ENCODE measurements at regions not wholly inside any gene's neighbourhood (a gene's known extent, or its start where the extent isn't known, plus 50 kb on each side); places are given as distances from the start of the nearest gene placed in this dataset.

- Histone ChIP-seq H3K27me3 (ENCODE audit: control insufficient read depth in 2 of 2, insufficient read depth in 2 of 2, low read length in 2 of 2) (no peaks in the 10 kb centered on the region), H3K9ac (ENCODE audit: insufficient read depth, low read length, poor library complexity, severe bottlenecking) (no peak overlapping the region), H3K36me3 (replicated peaks in 1 of 2; ENCODE audit: control insufficient read depth in 1 of 2, insufficient read depth in 2 of 2, low read length in 2 of 2) (no peaks in the 10 kb centered on the region), H3K4me2 (replicated peaks; ENCODE audit: extremely low read depth, low read length, poor library complexity, severe bottlenecking) (no peak overlapping the region), H4K20me1 (ENCODE audit: insufficient read depth, low read length) (no peaks in the 10 kb centered on the region), H3K9me3 (replicated peaks in 1 of 2; ENCODE audit: control insufficient read depth in 1 of 2, insufficient read depth in 1 of 2, low read length in 2 of 2) (no peaks in the 10 kb centered on the region), H2AFZ (ENCODE audit: insufficient read depth, low read depth, low read length, poor library complexity, severe bottlenecking) (no peak overlapping the region), H3K27ac (ENCODE audit: low read depth in 1 of 2, low read length in 2 of 2) (no peak overlapping the region), H3K79me2 (ENCODE audit: insufficient read depth, low read length) (no peaks in the 10 kb centered on the region), H3K4me3 (replicated peaks in 1 of 3; ENCODE audit: low read depth in 2 of 3, low read length in 3 of 3) (no peak overlapping the region), H3K4me1 (ENCODE audit: control insufficient read depth in 1 of 2, insufficient read depth in 2 of 2, low read length in 2 of 2) (peaks cover 0 to 6% of the 10 kb centered on the region in 2 donors)
- no peak for DNase-seq
- H3K27ac Mint-ChIP-seq: no peak overlapping the region
- no peak overlapping the region for H3K4me3 Mint-ChIP-seq
- H3K36me3 Mint-ChIP-seq: no peaks in the 10 kb centered on the region
- no peaks in the 10 kb centered on the region for H3K9me3 Mint-ChIP-seq
- H3K4me1 Mint-ChIP-seq: peaks cover 11% of the 10 kb centered on the region
- TF ChIP-seq CTCF (IDR thresholded peaks at IDR 0.05): no peak
- 93% methylated on average over 9 of the region's 11 CpGs for WGBS (ENCODE audit: insufficient coverage)
- H3K27me3 Mint-ChIP-seq (ENCODE audit: low read depth in 3 of 3): peaks cover 0 to 5% (median 0%) of the 10 kb centered on the region in 3 donors
- intact Hi-C loops (cut with micrococcal nuclease): no loop called here
Measured at GRCh38 chr1:201731142-201731541, 97.8 kb upstream of the IPO9 start.

GRCh38 chr1:201731592-201731991 lies 97.4 kb upstream of the IPO9 start:
- H3K4me3 Mint-ChIP-seq: no peak overlapping the region
- peaks cover 0 to 6% of the 10 kb centered on the region in 2 donors for H3K4me1 ChIP-seq (ENCODE audit: control insufficient read depth in 1 of 2, insufficient read depth in 2 of 2, low read length in 2 of 2)
- no peak overlapping the region for H2AFZ ChIP-seq (ENCODE audit: insufficient read depth, low read depth, low read length, poor library complexity, severe bottlenecking)
- no peaks in the 10 kb centered on the region for H4K20me1 ChIP-seq (ENCODE audit: insufficient read depth, low read length)
- intact Hi-C loops (cut with micrococcal nuclease): no loop called here
- H3K9ac ChIP-seq (ENCODE audit: insufficient read depth, low read length, poor library complexity, severe bottlenecking): no peak overlapping the region
- DNase-seq: no peak
- no peaks in the 10 kb centered on the region for H3K9me3 ChIP-seq (replicated peaks in 1 of 2; ENCODE audit: control insufficient read depth in 1 of 2, insufficient read depth in 1 of 2, low read length in 2 of 2)
- no peaks in the 10 kb centered on the region for H3K27me3 ChIP-seq (ENCODE audit: control insufficient read depth in 2 of 2, insufficient read depth in 2 of 2, low read length in 2 of 2)
- no peak overlapping the region for H3K27ac ChIP-seq (ENCODE audit: low read depth in 1 of 2, low read length in 2 of 2)
- WGBS (ENCODE audit: insufficient coverage): 100% methylated on average over 1 of the region's 1 CpG
- no peak overlapping the region for H3K27ac Mint-ChIP-seq
- H3K9me3 Mint-ChIP-seq: no peaks in the 10 kb centered on the region
- TF ChIP-seq CTCF (IDR thresholded peaks at IDR 0.05): no peak
- no peaks in the 10 kb centered on the region for H3K36me3 Mint-ChIP-seq
- peaks cover 11% of the 10 kb centered on the region for H3K4me1 Mint-ChIP-seq
- H3K27me3 Mint-ChIP-seq (ENCODE audit: low read depth in 3 of 3): peaks cover 0 to 5% (median 3%) of the 10 kb centered on the region in 3 donors
- no peaks in the 10 kb centered on the region for H3K79me2 ChIP-seq (ENCODE audit: insufficient read depth, low read length)
- no peak overlapping the region for H3K4me3 ChIP-seq (replicated peaks in 1 of 3; ENCODE audit: low read depth in 2 of 3, low read length in 3 of 3)
- no peak overlapping the region for H3K4me2 ChIP-seq (replicated peaks; ENCODE audit: extremely low read depth, low read length, poor library complexity, severe bottlenecking)
- no peaks in the 10 kb centered on the region for H3K36me3 ChIP-seq (replicated peaks in 1 of 2; ENCODE audit: control insufficient read depth in 1 of 2, insufficient read depth in 2 of 2, low read length in 2 of 2)

Measured in CD14-positive monocyte (primary cell).